H1 (cell line): ENCODE measurements at regions not wholly inside any gene's neighbourhood (a gene's known extent, or its start where the extent isn't known, plus 50 kb on each side); places are given as distances from the start of the nearest gene placed in this dataset.
A peak's percentile ranks its signal among the peaks of the same experiment; 100 is the strongest.

Source experiments
- CTCF ChIA-PET: fragments of 300-600 bp; sonication (Branson Sonifier 250); formaldehyde crosslinking; loops from one replicate; lab custom pipeline; 2021; ENCODE audit not compliant: partially characterized antibody; lab: Charles Lee
- POLR2A ChIA-PET: fragments of 300-600 bp; sonication (Branson Sonifier 250); formaldehyde crosslinking; loops from one replicate; lab custom pipeline; 2021; ENCODE audit warnings: inconsistent platforms; ENCODE audit not compliant: partially characterized antibody; lab: Charles Lee
- DNase-seq, 2 experiments: peaks; one replicate each; pipeline versions ENCODE4 v3.0.0 to v3.0.0-alpha.2; 2010 to 2022; ENCODE audit warnings: low spot score in 2 of 2, low read depth in 1 of 2, mixed read lengths in 1 of 2
- FAIRE-seq: peaks from 2 replicates; lab custom pipeline; 2011; peaks lifted over from hg19 to GRCh38; lab: Jason Lieb, UNC
- H2AFZ ChIP-seq: 2 replicates; pipeline ENCODE4 v1.8.1; 2012; ENCODE audit warnings: low read length, inconsistent platforms
- H2AK5ac ChIP-seq: 2 replicates; pipeline ENCODE4 v1.6.1; 2013; ENCODE audit warnings: low read depth, low read length
- H2BK120ac ChIP-seq: replicated peaks from 2 replicates; pipeline ENCODE3; 2013; ENCODE audit warnings: low read depth, low read length, inconsistent platforms
- H2BK12ac ChIP-seq: 2 replicates; pipeline ENCODE4 v1.6.1; 2013; ENCODE audit warnings: low read depth, low read length
- H2BK15ac ChIP-seq: 2 replicates; pipeline ENCODE4 v1.6.1; 2013; ENCODE audit warnings: low read length
- H2BK20ac ChIP-seq: 2 replicates; pipeline ENCODE4 v1.6.1; 2013; ENCODE audit warnings: low read length
- H2BK5ac ChIP-seq: 2 replicates; pipeline ENCODE4 v1.6.1; 2013; ENCODE audit warnings: low read depth, low read length
- H3K14ac ChIP-seq: 2 replicates; pipeline ENCODE4 v1.6.1; 2013; ENCODE audit warnings: inconsistent platforms; ENCODE audit not compliant: insufficient read length
- H3K18ac ChIP-seq: 2 replicates; pipeline ENCODE4 v1.6.1; 2013; ENCODE audit warnings: low read length; ENCODE audit errors: extremely low read depth
- H3K23ac ChIP-seq: 2 replicates; pipeline ENCODE4 v1.6.1; 2013; ENCODE audit warnings: inconsistent platforms; ENCODE audit not compliant: insufficient read length
- H3K23me2 ChIP-seq: 2 replicates; pipeline ENCODE4 v1.6.1; 2013; ENCODE audit warnings: low read depth, low read length
- H3K27ac ChIP-seq: 2 replicates; pipeline ENCODE4 v1.6.1; 2011; ENCODE audit warnings: low read depth, low read length, inconsistent platforms
- H3K27me3 ChIP-seq, 4 experiments: replicated peaks in 1 of 4; 1 replicate in 1 of 4; 2 replicates in 3 of 4; pipeline versions ENCODE4 v1.6.1 to v1.8.1; 2011 to 2013; ENCODE audit warnings: low read length in 3 of 4, mild to moderate bottlenecking in 3 of 4, inconsistent platforms in 2 of 4, mixed read lengths in 2 of 4, moderate library complexity in 1 of 4; ENCODE audit not compliant: control insufficient read depth in 3 of 4, insufficient read depth in 3 of 4; ENCODE audit errors: extremely low read depth in 1 of 4
- H3K36me3 ChIP-seq, 4 experiments: 2 replicates each; pipeline versions ENCODE4 v1.6.1 to v1.8.1; 2011 to 2013; ENCODE audit warnings: mild to moderate bottlenecking in 4 of 4, low read length in 3 of 4, moderate library complexity in 2 of 4, control low read depth in 1 of 4, inconsistent platforms in 1 of 4; ENCODE audit not compliant: insufficient read depth in 4 of 4, control insufficient read depth in 2 of 4
- H3K4ac ChIP-seq: replicated peaks from 2 replicates; pipeline ENCODE3; 2013; ENCODE audit warnings: low read length, low read depth, mixed read lengths, inconsistent platforms; ENCODE audit not compliant: insufficient read length
- H3K4me1 ChIP-seq, 4 experiments: replicated peaks in 1 of 4; 1 replicate in 1 of 4; 2 replicates in 3 of 4; pipeline versions ENCODE4 v1.6.1 to v1.8.1; 2011 to 2013; ENCODE audit warnings: low read length in 3 of 4, inconsistent platforms in 2 of 4, mixed read lengths in 1 of 4; ENCODE audit not compliant: insufficient read depth in 4 of 4, control insufficient read depth in 3 of 4
- H3K4me2 ChIP-seq, 2 experiments: 2 replicates each; pipeline versions ENCODE4 v1.6.1 to v1.8.1; 2011 to 2013; ENCODE audit warnings: low read depth in 2 of 2, low read length in 2 of 2, control low read depth in 1 of 2, inconsistent platforms in 1 of 2, mild to moderate bottlenecking in 1 of 2; ENCODE audit not compliant: insufficient read depth in 1 of 2
- H3K4me3 ChIP-seq, 4 experiments: fragments of 200-600, 300-600 bp in 1 of 4; sonication (generic), shearing (Covaris generic), sonication (Bioruptor Twin) in 1 of 4; 2 replicates each; pipeline versions ENCODE4 v1.5.1 to v1.8.1; 2011 to 2016; ENCODE audit warnings: low read length in 4 of 4, low read depth in 3 of 4, control low read depth in 2 of 4, inconsistent platforms in 2 of 4, mild to moderate bottlenecking in 2 of 4, mixed read lengths in 1 of 4, moderate library complexity in 1 of 4; ENCODE audit not compliant: insufficient read depth in 2 of 4; ENCODE audit errors: extremely low read depth in 1 of 4
- H3K56ac ChIP-seq: replicated peaks from 2 replicates; pipeline ENCODE3; 2013; ENCODE audit warnings: low read depth, mild to moderate bottlenecking, mixed read lengths, low read length, inconsistent platforms; ENCODE audit not compliant: insufficient read length
- H3K79me1 ChIP-seq: 2 replicates; pipeline ENCODE4 v1.6.1; 2013; ENCODE audit warnings: low read depth, low read length, control low read depth
- H3K79me2 ChIP-seq, 2 experiments: 2 replicates each; pipeline versions ENCODE4 v1.6.1 to v1.8.1; 2012 to 2013; ENCODE audit warnings: low read length in 2 of 2, mild to moderate bottlenecking in 2 of 2, inconsistent platforms in 1 of 2; ENCODE audit not compliant: insufficient read depth in 2 of 2, control insufficient read depth in 1 of 2
- H3K9ac ChIP-seq, 4 experiments: replicated peaks in 1 of 4; 1 replicate in 1 of 4; 2 replicates in 3 of 4; pipeline versions ENCODE4 v1.6.1 to v1.8.1; 2011 to 2013; ENCODE audit warnings: low read depth in 3 of 4, low read length in 3 of 4, control low read depth in 2 of 4, mild to moderate bottlenecking in 2 of 4, moderate library complexity in 2 of 4, inconsistent platforms in 1 of 4; ENCODE audit errors: extremely low read depth in 1 of 4
- H3K9me3 ChIP-seq, 2 experiments: 2 replicates each; pipeline versions ENCODE4 v1.6.1 to v1.8.1; 2012 to 2013; ENCODE audit warnings: mild to moderate bottlenecking in 2 of 2, moderate library complexity in 2 of 2, control low read depth in 1 of 2, inconsistent platforms in 1 of 2, low read depth in 1 of 2, low read length in 1 of 2, mixed read lengths in 1 of 2; ENCODE audit not compliant: insufficient read depth in 2 of 2
- H4K20me1 ChIP-seq, 2 experiments: replicated peaks in 1 of 2; 2 replicates each; pipeline versions ENCODE3 to v1.8.1; 2011 to 2013; ENCODE audit warnings: inconsistent platforms in 2 of 2, low read length in 2 of 2, mild to moderate bottlenecking in 1 of 2; ENCODE audit not compliant: insufficient read depth in 2 of 2, control insufficient read depth in 1 of 2
- H4K5ac ChIP-seq: 2 replicates; pipeline ENCODE4 v1.6.1; 2013; ENCODE audit warnings: low read length, low read depth, mixed read lengths, inconsistent platforms; ENCODE audit not compliant: insufficient read length
- H4K8ac ChIP-seq: 2 replicates; pipeline ENCODE4 v1.8.0; 2013; ENCODE audit warnings: mild to moderate bottlenecking, moderate library complexity, low read length, inconsistent platforms; ENCODE audit not compliant: insufficient read depth; ENCODE audit errors: extremely low read depth
- H4K91ac ChIP-seq: replicated peaks from 2 replicates; pipeline ENCODE3; 2013; ENCODE audit warnings: low read length, mixed read lengths, inconsistent platforms; ENCODE audit not compliant: insufficient read length
- BACH1 ChIP-seq: IDR thresholded peaks from 2 replicates; pipeline ENCODE4 v1.6.1; 2012; ENCODE audit warnings: low read length, improper control_type of control experiment
- CBX5 ChIP-seq: fragments of 300-800, 300-1000 bp; sonication (generic); IDR thresholded peaks from 2 replicates; pipeline ENCODE4 v1.7.1; 2016; ENCODE audit warnings: antibody characterized with exemption, low read length, low read depth
- FOSL1 ChIP-seq: IDR thresholded peaks from 2 replicates; pipeline ENCODE4 v1.6.1; 2011; ENCODE audit warnings: mild to moderate bottlenecking, low read depth, low read length, moderate library complexity; ENCODE audit not compliant: insufficient read depth
- SUZ12 ChIP-seq: fragments of 200-600 bp; sonication (generic); IDR thresholded peaks from 2 replicates; pipeline ENCODE4 v1.6.1; 2012; ENCODE audit warnings: mild to moderate bottlenecking, inconsistent platforms, low read length, moderate library complexity, mixed read lengths
- TBP ChIP-seq: IDR thresholded peaks from 2 replicates; pipeline ENCODE4 v1.6.1; 2011; ENCODE audit warnings: low read depth, low read length, improper control_type of control experiment
- TCF12 ChIP-seq: IDR thresholded peaks from 2 replicates; pipeline ENCODE4 v1.6.1; 2011; ENCODE audit warnings: low read depth, mild to moderate bottlenecking, low read length
- WGBS, 2 experiments: shearing (Covaris generic) in 1 of 2; methylation state at CpG; one replicate each; pipeline versions ENCODE4 v1.1.6 to v1.1.7; 2013 to 2015; ENCODE audit warnings: low lambda C conversion rate in 2 of 2, mixed read lengths in 2 of 2, inconsistent platforms in 1 of 2, low coverage in 1 of 2, missing lambda C conversion rate in 1 of 2; ENCODE audit not compliant: insufficient replicate concordance in 2 of 2, insufficient coverage in 1 of 2, insufficient read length in 1 of 2; ENCODE audit errors: extremely low coverage in 1 of 2, missing lambda C conversion rate in 1 of 2; 5-methylcytosine and 5-hydroxymethylcytosine counted together
- TF ChIP-seq, protein P1 (sequence below): IDR thresholded peaks from 2 replicates; pipeline ENCODE4 v1.6.1; 2012; ENCODE audit warnings: inconsistent platforms
- TF ChIP-seq, protein P2 (sequence below): IDR thresholded peaks from 2 replicates; pipeline ENCODE4 v1.6.1; 2012; ENCODE audit warnings: low read length, inconsistent platforms

DNA sequence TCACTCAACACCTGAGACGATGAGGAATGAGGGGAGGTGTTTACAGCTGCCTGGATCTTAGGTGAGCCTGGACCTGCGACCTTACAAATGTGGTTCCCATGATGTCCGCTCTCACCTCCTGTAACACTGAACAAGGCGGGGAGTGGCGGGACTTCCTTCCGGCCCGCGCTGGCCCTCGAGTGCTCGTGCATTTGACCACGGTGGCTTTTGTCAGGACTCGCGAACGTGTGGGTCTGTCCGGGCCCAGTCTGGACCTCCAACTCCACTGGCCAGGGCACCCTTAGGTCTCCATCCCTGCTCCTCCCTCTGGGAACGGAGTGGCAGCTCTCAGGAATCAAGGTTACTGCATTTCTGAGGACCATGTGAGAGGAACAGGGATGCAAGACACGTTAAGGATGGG lies 263.0 kb upstream of the SALL3 start:
- ChIA-PET POLR2A (no interaction called here), CTCF (interaction anchor here (0.7 to 0.9 kb wide), 2 partner anchors 256 to 267 kb away, joined by 3 read pairs; no protein-coding TSS in a partner anchor)
- no peak overlapping the region for H4K8ac ChIP-seq
- H3K9ac ChIP-seq = no peak overlapping the region
- H2BK12ac ChIP-seq = no peak overlapping the region
- no peak overlapping the region for H2AFZ ChIP-seq
- H4K91ac ChIP-seq = no peak overlapping the region
- H3K4ac ChIP-seq = no peak overlapping the region
- H2BK120ac ChIP-seq = no peak overlapping the region
- H3K79me2 ChIP-seq = no peaks in the 10 kb centered on the region
- H3K23me2 ChIP-seq = no peaks in the 10 kb centered on the region
- H3K18ac ChIP-seq = no peak overlapping the region
- H4K20me1 ChIP-seq = no peaks in the 10 kb centered on the region
- peak overlapping the region; percentile 72; the same call in 1 of the 2 replicates for H2BK15ac ChIP-seq
- H2AK5ac ChIP-seq = no peak overlapping the region
- peaks cover 0 to 14% (median 8%) of the 10 kb centered on the region in 4 experiments; a peak in 5 of 7 replicates for H3K4me1 ChIP-seq
- H3K4me3 ChIP-seq = no peak overlapping the region
- no peaks in the 10 kb centered on the region for H3K79me1 ChIP-seq
- no peak for DNase-seq
- H3K27me3 ChIP-seq = peaks cover 0 to 6% (median 0%) of the 10 kb centered on the region in 4 experiments; a peak in 1 of 7 replicates
- H2BK20ac ChIP-seq = no peak overlapping the region
- no peak overlapping the region for H4K5ac ChIP-seq
- H3K56ac ChIP-seq = no peak overlapping the region
- WGBS, 2 experiments = 86% methylated on average over 17 of the region's 17 CpGs; no CpG with 5 or more reads in 1 of the 2 experiments
- no peak for FAIRE-seq
- no peak overlapping the region for H3K4me2 ChIP-seq
- H3K14ac ChIP-seq = no peak overlapping the region
- no peaks in the 10 kb centered on the region; a peak in 1 of 4 replicates for H3K9me3 ChIP-seq
- H3K27ac ChIP-seq = no peak overlapping the region; the same call in 1 of the 2 replicates
- H3K36me3 ChIP-seq = no peaks in the 10 kb centered on the region
- no peak overlapping the region for H3K23ac ChIP-seq
- no peak overlapping the region for H2BK5ac ChIP-seq
- TF ChIP-seq FOSL1 (no peak), TCF12 (no peak), TBP (no peak), SUZ12 (no peak), CBX5 (no peak), BACH1 (no peak)
- TF ChIP-seq, protein P1, sequence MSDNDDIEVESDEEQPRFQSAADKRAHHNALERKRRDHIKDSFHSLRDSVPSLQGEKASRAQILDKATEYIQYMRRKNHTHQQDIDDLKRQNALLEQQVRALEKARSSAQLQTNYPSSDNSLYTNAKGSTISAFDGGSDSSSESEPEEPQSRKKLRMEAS = no peak
- TF ChIP-seq, protein P2, sequence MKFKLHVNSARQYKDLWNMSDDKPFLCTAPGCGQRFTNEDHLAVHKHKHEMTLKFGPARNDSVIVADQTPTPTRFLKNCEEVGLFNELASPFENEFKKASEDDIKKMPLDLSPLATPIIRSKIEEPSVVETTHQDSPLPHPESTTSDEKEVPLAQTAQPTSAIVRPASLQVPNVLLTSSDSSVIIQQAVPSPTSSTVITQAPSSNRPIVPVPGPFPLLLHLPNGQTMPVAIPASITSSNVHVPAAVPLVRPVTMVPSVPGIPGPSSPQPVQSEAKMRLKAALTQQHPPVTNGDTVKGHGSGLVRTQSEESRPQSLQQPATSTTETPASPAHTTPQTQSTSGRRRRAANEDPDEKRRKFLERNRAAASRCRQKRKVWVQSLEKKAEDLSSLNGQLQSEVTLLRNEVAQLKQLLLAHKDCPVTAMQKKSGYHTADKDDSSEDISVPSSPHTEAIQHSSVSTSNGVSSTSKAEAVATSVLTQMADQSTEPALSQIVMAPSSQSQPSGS = no peak
